Cardiac fibroblast (primary cell): ENCODE measurements at regions not wholly inside any gene's neighbourhood (a gene's known extent, or its start where the extent isn't known, plus 50 kb on each side); places are given as distances from the start of the nearest gene placed in this dataset.
A peak's percentile ranks its signal among the peaks of the same experiment; 100 is the strongest.
"Not testable (repeated sequence)": the region's sequence is repeated elsewhere in the genome, so short reads cannot be mapped to it uniquely, and the experiment has no call there.

Source experiments
- DNase-seq, 2 donors: peaks; one replicate each; pipeline versions ENCODE4 v3.0.0 to v3.0.0-alpha.2; 2010; ENCODE audit warnings: low read depth in 2 of 2
- H3K4me3 ChIP-seq, 2 donors: replicated peaks in 1 of 2; 1 replicate in 1 of 2; 2 replicates in 1 of 2; pipeline ENCODE4 v1.5.1; 2011; ENCODE audit warnings: low read depth in 2 of 2, low read length in 2 of 2, mild to moderate bottlenecking in 2 of 2, moderate library complexity in 1 of 2
- TF ChIP-seq, protein P1 (sequence below): IDR thresholded peaks from one replicate; pipeline ENCODE4 v1.5.1; 2011; ENCODE audit warnings: low read depth, mild to moderate bottlenecking, low read length, inconsistent platforms

DNA sequence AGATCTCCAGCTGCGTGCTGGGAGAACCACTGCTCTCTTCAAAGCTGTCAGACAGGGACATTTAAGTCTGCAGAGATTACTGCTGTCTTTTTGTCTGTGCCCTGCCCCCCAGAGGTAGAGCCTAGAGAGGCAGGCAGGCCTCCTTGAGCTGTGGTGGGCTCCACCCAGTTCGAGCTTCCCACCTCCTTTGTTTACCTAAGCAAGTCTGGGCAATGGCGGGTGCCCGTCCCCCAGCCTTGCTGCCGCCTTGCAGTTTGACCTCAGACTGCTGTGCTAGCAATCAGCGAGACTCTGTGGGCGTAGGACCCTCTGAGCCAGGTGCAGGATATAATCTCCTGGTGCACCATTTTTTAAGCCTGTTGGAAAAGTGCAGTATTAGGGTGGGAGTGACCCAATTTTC is 128.6 kb downstream of the ACTR3 start:
- H3K4me3 ChIP-seq, DNase-seq: not testable (repeated sequence)

DNA sequence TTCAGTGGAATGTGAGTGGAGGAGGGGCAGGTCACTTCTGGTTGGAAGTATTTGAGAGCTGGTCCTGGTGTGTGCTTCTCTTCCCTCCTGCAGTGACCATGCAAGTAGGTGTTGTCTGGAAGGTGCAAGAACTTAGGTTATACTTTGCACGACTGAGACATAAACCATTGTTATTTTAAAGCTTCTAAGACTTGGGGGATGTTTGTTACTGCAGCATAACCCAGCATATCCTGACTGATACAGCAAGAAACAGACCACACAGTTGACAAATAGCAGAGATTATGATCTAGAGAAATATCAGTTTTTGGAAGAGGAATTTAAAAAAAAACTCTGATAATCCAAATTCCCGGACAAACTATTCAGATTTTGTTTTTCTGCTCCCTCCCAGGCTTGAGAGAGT is 130.8 kb downstream of the ACTR3 start:
- no peak overlapping the region for H3K4me3 ChIP-seq
- DNase-seq: no peak

DNA sequence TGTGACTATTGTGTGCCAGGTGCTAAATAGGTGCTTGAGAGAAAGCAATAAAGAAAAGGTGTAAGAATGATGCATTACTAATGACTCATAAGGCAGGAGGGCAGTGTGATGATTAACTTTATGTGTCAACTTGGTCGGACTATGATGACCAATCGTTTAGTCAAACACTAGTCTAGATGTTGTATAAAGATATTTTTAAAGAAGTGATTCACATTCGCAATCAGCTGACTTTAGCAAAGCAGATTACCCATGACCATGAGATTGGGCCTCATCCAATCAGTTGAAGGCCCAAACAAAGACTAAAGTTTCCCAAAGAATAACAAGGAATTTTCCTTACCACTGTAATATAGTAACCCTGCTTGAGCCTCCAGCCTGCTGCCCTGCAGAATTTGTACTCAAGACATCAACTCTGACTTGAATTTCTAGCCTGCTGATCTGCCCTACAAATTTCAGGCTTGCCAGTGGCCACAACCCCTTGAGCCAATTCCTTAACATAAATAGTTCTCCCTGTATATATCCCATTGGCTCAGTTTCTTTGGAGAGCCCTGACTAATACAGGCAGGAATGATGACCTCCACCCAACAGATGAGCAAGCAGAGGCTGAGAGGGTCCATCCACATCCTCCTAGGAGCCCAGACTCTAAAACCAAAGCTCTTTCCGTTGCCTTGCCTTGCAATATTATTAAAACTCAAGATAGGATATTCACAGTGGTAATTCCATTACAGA is 132.6 kb downstream of the ACTR3 start:
- TF ChIP-seq, protein P1, sequence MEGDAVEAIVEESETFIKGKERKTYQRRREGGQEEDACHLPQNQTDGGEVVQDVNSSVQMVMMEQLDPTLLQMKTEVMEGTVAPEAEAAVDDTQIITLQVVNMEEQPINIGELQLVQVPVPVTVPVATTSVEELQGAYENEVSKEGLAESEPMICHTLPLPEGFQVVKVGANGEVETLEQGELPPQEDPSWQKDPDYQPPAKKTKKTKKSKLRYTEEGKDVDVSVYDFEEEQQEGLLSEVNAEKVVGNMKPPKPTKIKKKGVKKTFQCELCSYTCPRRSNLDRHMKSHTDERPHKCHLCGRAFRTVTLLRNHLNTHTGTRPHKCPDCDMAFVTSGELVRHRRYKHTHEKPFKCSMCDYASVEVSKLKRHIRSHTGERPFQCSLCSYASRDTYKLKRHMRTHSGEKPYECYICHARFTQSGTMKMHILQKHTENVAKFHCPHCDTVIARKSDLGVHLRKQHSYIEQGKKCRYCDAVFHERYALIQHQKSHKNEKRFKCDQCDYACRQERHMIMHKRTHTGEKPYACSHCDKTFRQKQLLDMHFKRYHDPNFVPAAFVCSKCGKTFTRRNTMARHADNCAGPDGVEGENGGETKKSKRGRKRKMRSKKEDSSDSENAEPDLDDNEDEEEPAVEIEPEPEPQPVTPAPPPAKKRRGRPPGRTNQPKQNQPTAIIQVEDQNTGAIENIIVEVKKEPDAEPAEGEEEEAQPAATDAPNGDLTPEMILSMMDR: no peak
- no peak overlapping the region for H3K4me3 ChIP-seq
- DNase-seq: peak; percentile 12 to 88

More for the DNA sequence above, 130.8 kb downstream of the ACTR3 start:
- TF ChIP-seq, protein P1: no peak

DNA sequence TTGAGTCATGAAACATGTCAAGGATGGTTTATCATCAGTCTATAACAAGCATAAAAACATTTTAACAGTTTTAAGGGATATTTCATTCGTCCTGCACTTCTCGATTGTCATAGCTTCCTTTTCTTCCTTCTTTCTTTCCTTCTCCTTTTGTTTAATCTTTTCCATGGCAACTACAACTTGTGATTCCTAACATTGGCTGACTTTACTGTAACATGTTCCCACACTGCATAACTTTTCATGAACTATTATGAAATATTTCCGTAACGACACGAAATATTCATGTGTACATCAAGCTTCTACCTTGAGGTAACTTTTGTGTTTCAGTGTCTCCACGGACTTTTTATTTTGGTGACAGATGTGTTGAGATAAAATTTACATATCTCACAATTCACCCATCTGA is 134.4 kb downstream of the ACTR3 start:
- DNase-seq: no peak
- TF ChIP-seq, protein P1: no peak
- no peak overlapping the region for H3K4me3 ChIP-seq

DNA sequence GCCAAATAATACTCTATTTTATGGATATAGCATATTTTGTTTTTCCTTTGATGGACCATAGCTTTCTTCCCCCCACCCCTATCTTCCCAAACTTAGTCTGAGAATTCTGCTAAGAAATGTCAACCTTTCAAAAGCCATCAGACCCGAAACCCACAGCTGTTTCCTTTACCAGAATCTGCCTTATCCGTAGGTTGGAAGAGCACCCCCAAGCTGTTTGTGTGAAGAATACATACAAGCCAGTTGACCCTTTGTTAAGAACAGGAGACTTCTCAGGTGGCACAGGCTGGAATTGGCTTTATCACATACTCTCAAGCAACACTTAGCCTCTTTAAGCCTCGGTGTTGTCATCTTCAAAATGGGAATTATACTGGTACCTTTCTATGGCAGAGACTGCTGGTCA is 135.1 kb downstream of the ACTR3 start:
- H3K4me3 ChIP-seq: no peak overlapping the region
- no peak for DNase-seq
- TF ChIP-seq, protein P1: no peak

DNA sequence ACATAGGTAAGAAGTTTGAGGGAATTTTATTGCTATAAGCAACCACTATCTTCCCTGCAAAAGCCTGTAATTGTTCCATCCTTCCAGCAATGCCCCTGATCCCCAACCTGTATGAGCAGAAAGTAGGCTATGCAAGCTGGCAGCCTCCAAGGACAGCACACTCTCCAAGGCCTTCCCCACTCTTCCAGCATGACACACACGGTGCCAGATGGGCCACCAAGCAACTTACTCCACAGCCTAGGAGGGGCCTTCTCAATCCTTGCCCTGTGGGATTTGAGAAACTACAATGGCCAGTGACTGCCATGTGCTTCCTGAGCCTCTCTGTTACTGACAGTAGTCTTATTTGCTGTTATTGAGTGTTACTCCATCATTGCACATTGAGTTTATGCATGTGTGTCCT is 137.5 kb downstream of the ACTR3 start:
- no peak overlapping the region for H3K4me3 ChIP-seq
- TF ChIP-seq, protein P1: no peak

DNA sequence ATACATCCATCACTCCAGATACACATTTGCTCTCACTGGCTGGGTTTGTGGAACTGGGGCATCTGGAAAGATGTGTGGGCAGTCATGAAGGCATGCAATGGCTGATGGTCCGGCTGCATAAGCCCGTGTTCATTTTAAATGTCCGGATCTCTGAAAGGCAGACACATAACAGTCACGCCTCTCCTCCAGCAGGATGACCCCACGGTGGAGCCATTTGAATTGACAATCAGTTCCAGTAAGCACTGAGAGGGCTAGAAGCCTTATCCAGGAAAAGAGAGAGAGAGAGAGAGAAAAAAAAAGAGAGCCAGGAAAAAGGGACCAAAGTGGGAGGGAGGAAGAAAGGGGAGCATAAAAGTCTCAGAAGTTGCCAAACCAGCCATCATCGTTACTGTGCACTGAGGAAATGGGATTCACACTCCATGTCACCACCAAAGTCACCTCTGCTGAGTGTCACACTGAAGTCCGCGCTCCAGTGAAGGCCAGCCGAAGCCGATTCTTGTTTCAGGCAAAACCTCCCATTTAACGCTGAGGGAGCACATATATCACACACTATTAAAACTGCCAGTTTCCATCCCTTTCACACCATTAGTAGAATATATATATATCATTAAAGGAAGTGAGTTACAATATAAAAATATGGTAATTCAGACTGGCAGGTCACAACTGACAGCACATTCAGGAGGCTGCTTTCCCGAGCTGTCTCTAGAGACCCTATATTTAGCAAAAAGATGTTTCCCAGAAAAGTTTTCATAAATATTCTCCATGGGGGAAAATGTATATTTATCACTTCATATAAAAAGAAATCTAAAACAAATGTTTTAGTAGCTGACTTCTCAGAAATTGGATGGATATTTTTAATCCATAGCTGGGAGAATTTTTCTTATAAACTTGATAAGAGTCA is 142.0 kb downstream of the ACTR3 start:
- TF ChIP-seq, protein P1: no peak
- DNase-seq: no peak
- no peak overlapping the region for H3K4me3 ChIP-seq

More for the DNA sequence above, 137.5 kb downstream of the ACTR3 start:
- no peak for DNase-seq
